NCI-H1092 (cell line): ENCODE measurements at regions not wholly inside any gene's neighbourhood (a gene's known extent, or its start where the extent isn't known, plus 50 kb on each side); places are given as distances from the start of the nearest gene placed in this dataset.

Experiments used
- DNase-seq: peaks from one replicate; lab custom pipeline; 2025; lab: John Stamatoyannopoulos, UW

- no peak for DNase-seq
These were observed 312.7 kb upstream of the IGFBP3 start for GRCh38 chr7:46233585-46234329.

- no peak for DNase-seq
These were observed 309.9 kb upstream of the IGFBP3 start for GRCh38 chr7:46230990-46231305.

GRCh38 chr7:46230298-46230989 is 309.4 kb upstream of the IGFBP3 start:
- DNase-seq, result no peak

- no peak for DNase-seq
These were observed 308.3 kb upstream of the IGFBP3 start for GRCh38 chr7:46229409-46229808.

GRCh38 chr7:46226860-46227259 is 305.8 kb upstream of the IGFBP3 start:
- no peak for DNase-seq

- DNase-seq, result no peak
These were observed 303.3 kb upstream of the IGFBP3 start for GRCh38 chr7:46224363-46224762.

- no peak for DNase-seq
These were observed 299.1 kb upstream of the IGFBP3 start for GRCh38 chr7:46220066-46220630.

GRCh38 chr7:46218461-46219200 is 297.6 kb upstream of the IGFBP3 start:
- no peak for DNase-seq

- peak; percentile 5 for DNase-seq
These were observed 295.0 kb upstream of the IGFBP3 start for GRCh38 chr7:46215987-46216567.

GRCh38 chr7:46214526-46214925 is 293.5 kb upstream of the IGFBP3 start:
- DNase-seq, result no peak

- DNase-seq, result no peak
These were observed 292.1 kb upstream of the IGFBP3 start for GRCh38 chr7:46213154-46213537.

- no peak for DNase-seq
These were observed 291.5 kb upstream of the IGFBP3 start for GRCh38 chr7:46212425-46213153.

- no peak for DNase-seq
These were observed 289.4 kb upstream of the IGFBP3 start for GRCh38 chr7:46210467-46210866.

- no peak for DNase-seq
These were observed 288.7 kb upstream of the IGFBP3 start for GRCh38 chr7:46209611-46210388.

GRCh38 chr7:46208635-46209525 is 287.8 kb upstream of the IGFBP3 start:
- DNase-seq, result no peak

GRCh38 chr7:46207931-46208634 is 287.0 kb upstream of the IGFBP3 start:
- DNase-seq, result no peak

- DNase-seq, result no peak
These were observed 285.5 kb upstream of the IGFBP3 start for GRCh38 chr7:46206476-46207060.

GRCh38 chr7:46205478-46205877 is 284.4 kb upstream of the IGFBP3 start:
- DNase-seq, result no peak

- no peak for DNase-seq
These were observed 282.9 kb upstream of the IGFBP3 start for GRCh38 chr7:46203926-46204325.
